ENCODE measurements at regions not wholly inside any gene's neighbourhood (a gene's known extent, or its start where the extent isn't known, plus 50 kb on each side); places are given as distances from the start of the nearest gene placed in this dataset.

DNA sequence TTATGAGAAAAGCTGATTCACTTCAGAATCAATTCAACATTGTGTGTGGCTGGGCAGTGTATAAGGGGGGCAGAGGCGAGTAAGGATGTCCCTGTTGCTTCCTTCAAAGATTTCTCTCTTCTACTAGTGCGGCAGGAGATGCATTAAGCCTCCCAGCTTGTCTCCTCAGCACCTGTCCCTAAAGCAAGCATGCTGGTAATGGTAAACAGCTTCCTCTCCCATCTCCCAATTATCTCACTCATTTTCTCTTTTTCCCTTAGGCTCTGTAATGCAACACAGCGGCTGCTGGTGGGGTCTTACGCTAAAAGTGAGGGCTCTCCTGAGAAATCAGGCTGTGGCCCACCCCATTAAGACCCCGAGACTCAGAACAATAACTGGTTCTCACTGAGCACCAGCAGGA lies 306.4 kb upstream of the ROPN1 start:
- Histone ChIP-seq H3K36me3 (ENCODE audit: control insufficient read depth in 4 of 4, insufficient read depth in 3 of 4, low read depth in 1 of 4, low read length in 3 of 4) (no peaks in the 10 kb centered on the region), H3K9ac (ENCODE audit: low read depth in 1 of 2, low read length in 2 of 2) (no peak overlapping the region), H3K27me3 (ENCODE audit: control insufficient read depth in 4 of 4, insufficient read depth in 4 of 4, low read length in 3 of 4) (peaks cover 0 to 2% (median 0%) of the 10 kb centered on the region in 4 donors), H3K27ac (ENCODE audit: low read depth in 1 of 2, low read length in 2 of 2) (no peak overlapping the region), H3K9me3 (ENCODE audit: control insufficient read depth in 4 of 4, low read length in 3 of 4) (no peaks in the 10 kb centered on the region), H3K4me3 (ENCODE audit: low read depth in 1 of 3, low read length in 3 of 3) (no peak overlapping the region), H3K4me1 (ENCODE audit: control insufficient read depth in 4 of 4, insufficient read depth in 4 of 4, low read length in 3 of 4) (no peaks in the 10 kb centered on the region)
- no peak for DNase-seq (ENCODE audit: low spot score)
- TF ChIP-seq, protein P1, sequence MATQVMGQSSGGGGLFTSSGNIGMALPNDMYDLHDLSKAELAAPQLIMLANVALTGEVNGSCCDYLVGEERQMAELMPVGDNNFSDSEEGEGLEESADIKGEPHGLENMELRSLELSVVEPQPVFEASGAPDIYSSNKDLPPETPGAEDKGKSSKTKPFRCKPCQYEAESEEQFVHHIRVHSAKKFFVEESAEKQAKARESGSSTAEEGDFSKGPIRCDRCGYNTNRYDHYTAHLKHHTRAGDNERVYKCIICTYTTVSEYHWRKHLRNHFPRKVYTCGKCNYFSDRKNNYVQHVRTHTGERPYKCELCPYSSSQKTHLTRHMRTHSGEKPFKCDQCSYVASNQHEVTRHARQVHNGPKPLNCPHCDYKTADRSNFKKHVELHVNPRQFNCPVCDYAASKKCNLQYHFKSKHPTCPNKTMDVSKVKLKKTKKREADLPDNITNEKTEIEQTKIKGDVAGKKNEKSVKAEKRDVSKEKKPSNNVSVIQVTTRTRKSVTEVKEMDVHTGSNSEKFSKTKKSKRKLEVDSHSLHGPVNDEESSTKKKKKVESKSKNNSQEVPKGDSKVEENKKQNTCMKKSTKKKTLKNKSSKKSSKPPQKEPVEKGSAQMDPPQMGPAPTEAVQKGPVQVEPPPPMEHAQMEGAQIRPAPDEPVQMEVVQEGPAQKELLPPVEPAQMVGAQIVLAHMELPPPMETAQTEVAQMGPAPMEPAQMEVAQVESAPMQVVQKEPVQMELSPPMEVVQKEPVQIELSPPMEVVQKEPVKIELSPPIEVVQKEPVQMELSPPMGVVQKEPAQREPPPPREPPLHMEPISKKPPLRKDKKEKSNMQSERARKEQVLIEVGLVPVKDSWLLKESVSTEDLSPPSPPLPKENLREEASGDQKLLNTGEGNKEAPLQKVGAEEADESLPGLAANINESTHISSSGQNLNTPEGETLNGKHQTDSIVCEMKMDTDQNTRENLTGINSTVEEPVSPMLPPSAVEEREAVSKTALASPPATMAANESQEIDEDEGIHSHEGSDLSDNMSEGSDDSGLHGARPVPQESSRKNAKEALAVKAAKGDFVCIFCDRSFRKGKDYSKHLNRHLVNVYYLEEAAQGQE (IDR thresholded peaks at IDR 0.05), result no peak
- no peak for TF ChIP-seq HNF4G (IDR thresholded peaks at IDR 0.05)
- no peak for TF ChIP-seq HNF4A (conservative IDR thresholded peaks at IDR 0.05)
- no peak for TF ChIP-seq YY1 (IDR thresholded peaks at IDR 0.05)
- no peak for TF ChIP-seq EGR1 (IDR thresholded peaks at IDR 0.05; ENCODE audit: low read depth in 2 of 2)
- TF ChIP-seq, protein P2, sequence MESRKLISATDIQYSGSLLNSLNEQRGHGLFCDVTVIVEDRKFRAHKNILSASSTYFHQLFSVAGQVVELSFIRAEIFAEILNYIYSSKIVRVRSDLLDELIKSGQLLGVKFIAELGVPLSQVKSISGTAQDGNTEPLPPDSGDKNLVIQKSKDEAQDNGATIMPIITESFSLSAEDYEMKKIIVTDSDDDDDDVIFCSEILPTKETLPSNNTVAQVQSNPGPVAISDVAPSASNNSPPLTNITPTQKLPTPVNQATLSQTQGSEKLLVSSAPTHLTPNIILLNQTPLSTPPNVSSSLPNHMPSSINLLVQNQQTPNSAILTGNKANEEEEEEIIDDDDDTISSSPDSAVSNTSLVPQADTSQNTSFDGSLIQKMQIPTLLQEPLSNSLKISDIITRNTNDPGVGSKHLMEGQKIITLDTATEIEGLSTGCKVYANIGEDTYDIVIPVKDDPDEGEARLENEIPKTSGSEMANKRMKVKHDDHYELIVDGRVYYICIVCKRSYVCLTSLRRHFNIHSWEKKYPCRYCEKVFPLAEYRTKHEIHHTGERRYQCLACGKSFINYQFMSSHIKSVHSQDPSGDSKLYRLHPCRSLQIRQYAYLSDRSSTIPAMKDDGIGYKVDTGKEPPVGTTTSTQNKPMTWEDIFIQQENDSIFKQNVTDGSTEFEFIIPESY (IDR thresholded peaks at IDR 0.05), result no peak
- TF ChIP-seq, protein P3, sequence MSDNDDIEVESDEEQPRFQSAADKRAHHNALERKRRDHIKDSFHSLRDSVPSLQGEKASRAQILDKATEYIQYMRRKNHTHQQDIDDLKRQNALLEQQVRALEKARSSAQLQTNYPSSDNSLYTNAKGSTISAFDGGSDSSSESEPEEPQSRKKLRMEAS (IDR thresholded peaks at IDR 0.05), result no peak
- no peak for TF ChIP-seq JUND (IDR thresholded peaks at IDR 0.05)
- 84% methylated on average over 5 of the region's 5 CpGs for WGBS

DNA sequence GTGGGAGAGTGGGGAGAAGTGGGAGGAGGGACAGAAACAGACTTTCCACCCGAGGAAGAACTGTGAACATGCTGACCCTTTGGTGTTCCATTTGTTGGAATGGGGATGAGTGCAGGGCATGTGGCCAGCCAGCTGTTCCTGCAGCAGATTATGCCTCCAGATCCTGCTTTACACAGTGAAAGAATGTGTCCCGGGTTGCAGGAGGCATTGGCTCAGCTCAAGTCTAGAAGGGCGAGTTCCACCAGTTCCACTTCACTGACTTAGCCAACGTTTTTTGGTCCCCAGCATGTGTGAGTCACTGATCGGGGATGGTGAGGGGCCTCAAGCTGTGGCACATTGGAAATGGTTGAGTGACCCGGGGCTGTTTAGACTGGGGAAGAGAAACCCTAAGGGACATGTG lies 307.0 kb upstream of the ROPN1 start:
- TF ChIP-seq FOXA1 (IDR thresholded peaks at IDR 0.05) (no peak), NR2F2 (IDR thresholded peaks at IDR 0.05) (peak; percentile 29)
- no peaks in the 10 kb centered on the region for H3K36me3 ChIP-seq (ENCODE audit: control insufficient read depth in 4 of 4, insufficient read depth in 3 of 4, low read depth in 1 of 4, low read length in 3 of 4)
- DNase-seq (ENCODE audit: low spot score), result no peak
- no peak overlapping the region for H3K27ac ChIP-seq (ENCODE audit: low read depth in 1 of 2, low read length in 2 of 2)
- H3K27me3 ChIP-seq (ENCODE audit: control insufficient read depth in 4 of 4, insufficient read depth in 4 of 4, low read length in 3 of 4), result peaks cover 0 to 2% (median 0%) of the 10 kb centered on the region in 4 donors
- no peak overlapping the region for H3K9ac ChIP-seq (ENCODE audit: low read depth in 1 of 2, low read length in 2 of 2)
- no peaks in the 10 kb centered on the region for H3K9me3 ChIP-seq (ENCODE audit: control insufficient read depth in 4 of 4, low read length in 3 of 4)
- 65% methylated on average over 6 of the region's 6 CpGs for WGBS
- no peak overlapping the region for H3K4me3 ChIP-seq (ENCODE audit: low read depth in 1 of 3, low read length in 3 of 3)
- no peaks in the 10 kb centered on the region for H3K4me1 ChIP-seq (ENCODE audit: control insufficient read depth in 4 of 4, insufficient read depth in 4 of 4, low read length in 3 of 4)

DNA sequence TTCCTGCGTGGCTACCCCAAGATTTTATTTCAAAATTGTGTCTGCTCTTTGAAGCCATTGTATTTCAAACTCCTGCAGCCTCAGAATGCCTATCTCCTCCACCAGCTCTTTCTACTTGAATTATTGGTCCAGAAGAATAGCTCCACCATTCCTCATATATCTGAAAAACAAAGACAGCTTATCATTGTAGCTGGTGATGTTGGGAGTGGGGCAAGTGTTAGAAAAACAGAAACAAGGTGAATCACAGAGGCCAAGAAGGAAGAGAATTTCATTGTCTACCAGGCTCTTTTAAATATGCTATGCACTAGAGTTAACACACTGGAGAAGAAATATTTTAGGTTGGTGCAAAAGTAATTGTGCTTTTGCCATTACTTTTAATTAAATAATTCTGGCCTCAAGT lies 307.9 kb upstream of the ROPN1 start:
- no peak for DNase-seq (ENCODE audit: low spot score)
- Histone ChIP-seq H3K27me3 (ENCODE audit: control insufficient read depth in 4 of 4, insufficient read depth in 4 of 4, low read length in 3 of 4) (peaks cover 0 to 2% (median 0%) of the 10 kb centered on the region in 4 donors), H3K27ac (ENCODE audit: low read depth in 1 of 2, low read length in 2 of 2) (no peak overlapping the region), H3K4me3 (ENCODE audit: low read depth in 1 of 3, low read length in 3 of 3) (no peak overlapping the region), H3K9me3 (ENCODE audit: control insufficient read depth in 4 of 4, low read length in 3 of 4) (no peaks in the 10 kb centered on the region), H3K9ac (ENCODE audit: low read depth in 1 of 2, low read length in 2 of 2) (no peak overlapping the region), H3K4me1 (ENCODE audit: control insufficient read depth in 4 of 4, insufficient read depth in 4 of 4, low read length in 3 of 4) (no peaks in the 10 kb centered on the region), H3K36me3 (ENCODE audit: control insufficient read depth in 4 of 4, insufficient read depth in 3 of 4, low read depth in 1 of 4, low read length in 3 of 4) (no peaks in the 10 kb centered on the region)
- WGBS, result 93% methylated on average over 1 of the region's 1 CpG
- TF ChIP-seq, protein P2 (IDR thresholded peaks at IDR 0.05), result no peak
- no peak for TF ChIP-seq FOXA1 (IDR thresholded peaks at IDR 0.05)
- TF ChIP-seq, protein P4, sequence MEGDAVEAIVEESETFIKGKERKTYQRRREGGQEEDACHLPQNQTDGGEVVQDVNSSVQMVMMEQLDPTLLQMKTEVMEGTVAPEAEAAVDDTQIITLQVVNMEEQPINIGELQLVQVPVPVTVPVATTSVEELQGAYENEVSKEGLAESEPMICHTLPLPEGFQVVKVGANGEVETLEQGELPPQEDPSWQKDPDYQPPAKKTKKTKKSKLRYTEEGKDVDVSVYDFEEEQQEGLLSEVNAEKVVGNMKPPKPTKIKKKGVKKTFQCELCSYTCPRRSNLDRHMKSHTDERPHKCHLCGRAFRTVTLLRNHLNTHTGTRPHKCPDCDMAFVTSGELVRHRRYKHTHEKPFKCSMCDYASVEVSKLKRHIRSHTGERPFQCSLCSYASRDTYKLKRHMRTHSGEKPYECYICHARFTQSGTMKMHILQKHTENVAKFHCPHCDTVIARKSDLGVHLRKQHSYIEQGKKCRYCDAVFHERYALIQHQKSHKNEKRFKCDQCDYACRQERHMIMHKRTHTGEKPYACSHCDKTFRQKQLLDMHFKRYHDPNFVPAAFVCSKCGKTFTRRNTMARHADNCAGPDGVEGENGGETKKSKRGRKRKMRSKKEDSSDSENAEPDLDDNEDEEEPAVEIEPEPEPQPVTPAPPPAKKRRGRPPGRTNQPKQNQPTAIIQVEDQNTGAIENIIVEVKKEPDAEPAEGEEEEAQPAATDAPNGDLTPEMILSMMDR (IDR thresholded peaks at IDR 0.05; ENCODE audit: low read depth, low read length, missing input control), result no peak
- no peak for TF ChIP-seq TAF1 (conservative IDR thresholded peaks at IDR 0.05)
- TF ChIP-seq RAD21 (IDR thresholded peaks at IDR 0.05), result no peak
- TF ChIP-seq JUND (IDR thresholded peaks at IDR 0.05), result no peak
- TF ChIP-seq GABPA (IDR thresholded peaks at IDR 0.05 in 1 of 2, conservative IDR thresholded peaks at IDR 0.05 in 1 of 2), result no peak
- TF ChIP-seq, protein P1 (IDR thresholded peaks at IDR 0.05), result no peak

Measured in liver (tissue), 8 donors.